HG02623 (cell line): ENCODE measurements at regions not wholly inside any gene's neighbourhood (a gene's known extent, or its start where the extent isn't known, plus 50 kb on each side); places are given as distances from the start of the nearest gene placed in this dataset.

Source experiments
- ATAC-seq: cut with Tn5 transposase; IDR thresholded peaks from one replicate; pipeline ENCODE4 v1.9.1; 2021; ENCODE audit warnings: moderate library complexity; ENCODE audit not compliant: unreplicated experiment

- no peak for ATAC-seq
Measured at GRCh38 chr2:118307864-118308263, 219.6 kb downstream of the INSIG2 start.

- ATAC-seq: no peak
Measured at GRCh38 chr2:118301248-118301647, 213.0 kb downstream of the INSIG2 start.

GRCh38 chr2:118300832-118301231, 212.6 kb downstream of the INSIG2 start:
- no peak for ATAC-seq

- ATAC-seq: no peak
Measured at GRCh38 chr2:118296663-118297062, 208.4 kb downstream of the INSIG2 start.

- no peak for ATAC-seq
Measured at GRCh38 chr2:118295592-118296390, 207.5 kb downstream of the INSIG2 start.

- no peak for ATAC-seq
Measured at GRCh38 chr2:118294063-118294462, 205.8 kb downstream of the INSIG2 start.

- no peak for ATAC-seq
Measured at GRCh38 chr2:118292991-118293390, 204.7 kb downstream of the INSIG2 start.

- ATAC-seq: no peak
Measured at GRCh38 chr2:118291251-118291880, 203.1 kb downstream of the INSIG2 start.

- ATAC-seq: no peak
Measured at GRCh38 chr2:118290411-118291250, 202.4 kb downstream of the INSIG2 start.

- ATAC-seq: no peak
Measured at GRCh38 chr2:118279005-118279404, 190.7 kb downstream of the INSIG2 start.

GRCh38 chr2:118278046-118278445, 189.8 kb downstream of the INSIG2 start:
- ATAC-seq: no peak

- ATAC-seq: no peak
Measured at GRCh38 chr2:118274841-118275510, 186.7 kb downstream of the INSIG2 start.

GRCh38 chr2:118272391-118272790, 184.1 kb downstream of the INSIG2 start:
- ATAC-seq: no peak

GRCh38 chr2:118269408-118270051, 181.3 kb downstream of the INSIG2 start:
- ATAC-seq: no peak

GRCh38 chr2:118268268-118268667, 180.0 kb downstream of the INSIG2 start:
- no peak for ATAC-seq

GRCh38 chr2:118265873-118266455, 177.7 kb downstream of the INSIG2 start:
- no peak for ATAC-seq

GRCh38 chr2:118264232-118264990, 176.1 kb downstream of the INSIG2 start:
- ATAC-seq: no peak

- ATAC-seq: no peak
Measured at GRCh38 chr2:118257696-118258095, 169.4 kb downstream of the INSIG2 start.

- ATAC-seq: no peak
Measured at GRCh38 chr2:118255771-118256372, 167.6 kb downstream of the INSIG2 start.
